K562 (cell line): ENCODE measurements at regions not wholly inside any gene's neighbourhood (a gene's known extent, or its start where the extent isn't known, plus 50 kb on each side); places are given as distances from the start of the nearest gene placed in this dataset.

Experiments used
- ESRRB ChIP-seq: fragments of 250-450 bp; sonication (Bioruptor Pico); IDR thresholded peaks from 2 replicates; pipeline ENCODE4 v1.5.0; 2020; ENCODE audit warnings: mild to moderate bottlenecking, moderate library complexity, borderline replicate concordance
- JUND ChIP-seq, 2 experiments: IDR thresholded peaks; 2 replicates in 1 of 2; 3 replicates in 1 of 2; pipeline ENCODE4 v1.6.1; 2011; ENCODE audit warnings: borderline replicate concordance in 2 of 2, low read depth in 2 of 2, low read length in 2 of 2, improper control_type of control experiment in 1 of 2, missing biosample characterization in 1 of 2, missing genetic modification characterization in 1 of 2, missing genetic modification reagents in 1 of 2
- NFATC3 ChIP-seq: fragments of 450-650 bp; IDR thresholded peaks from 2 replicates; pipeline ENCODE4 v1.6.1; 2017; ENCODE audit warnings: mild to moderate bottlenecking
- PHF20 ChIP-seq: fragments of 450-650 bp; IDR thresholded peaks from 2 replicates; pipeline ENCODE4 v1.6.1; 2018; ENCODE audit not compliant: partially characterized antibody
- PPARD ChIP-seq: fragments of 250-450 bp; sonication (Bioruptor Pico); IDR thresholded peaks from 2 replicates; pipeline ENCODE4 v1.8.0; 2022; ENCODE audit warnings: inconsistent platforms, mild to moderate bottlenecking, moderate library complexity
- SAFB2 ChIP-seq: fragments of 200-400 bp; formaldehyde crosslinking; IDR thresholded peaks from 2 replicates; pipeline ENCODE4 v1.6.1; 2018; ENCODE audit warnings: borderline replicate concordance, low read length, low read depth, moderate library complexity; ENCODE audit not compliant: severe bottlenecking
- SMARCB1 ChIP-seq: IDR thresholded peaks from 2 replicates; pipeline ENCODE4 v1.6.1; 2011; ENCODE audit warnings: improper control_type of control experiment, low read depth; ENCODE audit not compliant: insufficient read length
- ZNF436 ChIP-seq: fragments of 250-450, 450-650 bp; sonication (Bioruptor Pico); formaldehyde crosslinking; IDR thresholded peaks from 2 replicates; pipeline ENCODE4 v1.7.0; 2020; ENCODE audit warnings: mild to moderate bottlenecking
- ZZZ3 ChIP-seq: fragments of 450-650 bp; IDR thresholded peaks from 2 replicates; pipeline ENCODE4 v1.6.1; 2016; ENCODE audit warnings: antibody characterized with exemption, mild to moderate bottlenecking, moderate library complexity
- TF ChIP-seq, protein P1 (sequence below): fragments of 150-350 bp; conservative IDR thresholded peaks from 2 replicates; pipeline ENCODE4 v1.6.1; 2014; ENCODE audit warnings: low read length
- TF ChIP-seq, protein P2 (sequence below): sonication (generic); formaldehyde crosslinking; IDR thresholded peaks from 2 replicates; pipeline ENCODE4 v1.8.1; 2023; ENCODE audit warnings: mild to moderate bottlenecking, missing genetic modification reagents, moderate library complexity

GRCh38 chr16:86180244-86180643 lies 281.3 kb downstream of the IRF8 start (continued):
- TF ChIP-seq ZNF436 (no peak), NFATC3 (no peak), ESRRB (CRISPR knock-in tag) (no peak), SAFB2 (no peak), ZZZ3 (no peak), SMARCB1 (no peak), PPARD (CRISPR knock-in tag) (no peak), PHF20 (no peak), JUND (IDR thresholded peaks at IDR 0.05; ENCODE audit: borderline replicate concordance, low read depth, low read length) (no peak), JUND (tag; IDR thresholded peaks at IDR 0.05; ENCODE audit: borderline replicate concordance, low read depth, low read length) (no peak)
- TF ChIP-seq, protein P1, sequence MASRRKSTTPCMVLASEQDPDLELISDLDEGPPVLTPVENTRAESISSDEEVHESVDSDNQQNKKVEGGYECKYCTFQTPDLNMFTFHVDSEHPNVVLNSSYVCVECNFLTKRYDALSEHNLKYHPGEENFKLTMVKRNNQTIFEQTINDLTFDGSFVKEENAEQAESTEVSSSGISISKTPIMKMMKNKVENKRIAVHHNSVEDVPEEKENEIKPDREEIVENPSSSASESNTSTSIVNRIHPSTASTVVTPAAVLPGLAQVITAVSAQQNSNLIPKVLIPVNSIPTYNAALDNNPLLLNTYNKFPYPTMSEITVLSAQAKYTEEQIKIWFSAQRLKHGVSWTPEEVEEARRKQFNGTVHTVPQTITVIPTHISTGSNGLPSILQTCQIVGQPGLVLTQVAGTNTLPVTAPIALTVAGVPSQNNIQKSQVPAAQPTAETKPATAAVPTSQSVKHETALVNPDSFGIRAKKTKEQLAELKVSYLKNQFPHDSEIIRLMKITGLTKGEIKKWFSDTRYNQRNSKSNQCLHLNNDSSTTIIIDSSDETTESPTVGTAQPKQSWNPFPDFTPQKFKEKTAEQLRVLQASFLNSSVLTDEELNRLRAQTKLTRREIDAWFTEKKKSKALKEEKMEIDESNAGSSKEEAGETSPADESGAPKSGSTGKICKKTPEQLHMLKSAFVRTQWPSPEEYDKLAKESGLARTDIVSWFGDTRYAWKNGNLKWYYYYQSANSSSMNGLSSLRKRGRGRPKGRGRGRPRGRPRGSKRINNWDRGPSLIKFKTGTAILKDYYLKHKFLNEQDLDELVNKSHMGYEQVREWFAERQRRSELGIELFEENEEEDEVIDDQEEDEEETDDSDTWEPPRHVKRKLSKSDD = no peak
- TF ChIP-seq, protein P2, sequence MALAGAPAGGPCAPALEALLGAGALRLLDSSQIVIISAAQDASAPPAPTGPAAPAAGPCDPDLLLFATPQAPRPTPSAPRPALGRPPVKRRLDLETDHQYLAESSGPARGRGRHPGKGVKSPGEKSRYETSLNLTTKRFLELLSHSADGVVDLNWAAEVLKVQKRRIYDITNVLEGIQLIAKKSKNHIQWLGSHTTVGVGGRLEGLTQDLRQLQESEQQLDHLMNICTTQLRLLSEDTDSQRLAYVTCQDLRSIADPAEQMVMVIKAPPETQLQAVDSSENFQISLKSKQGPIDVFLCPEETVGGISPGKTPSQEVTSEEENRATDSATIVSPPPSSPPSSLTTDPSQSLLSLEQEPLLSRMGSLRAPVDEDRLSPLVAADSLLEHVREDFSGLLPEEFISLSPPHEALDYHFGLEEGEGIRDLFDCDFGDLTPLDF (CRISPR knock-in tag) = no peak
- TF ChIP-seq, all 486 proteins: peak for 0
